HCT116 (cell line): ENCODE measurements at regions not wholly inside any gene's neighbourhood (a gene's known extent, or its start where the extent isn't known, plus 50 kb on each side); places are given as distances from the start of the nearest gene placed in this dataset.

Experiments used
- ATF3 ChIP-seq: IDR thresholded peaks from 2 replicates; pipeline ENCODE4 v1.6.1; 2012
- CTCF ChIP-seq, 3 experiments: fragments of 200-600 bp in 1 of 3; sonication (generic) in 1 of 3; IDR thresholded peaks in 2 of 3; conservative IDR thresholded peaks in 1 of 3; 2 replicates each; pipeline ENCODE4 v1.5.1; 2012 to 2017; ENCODE audit warnings: low read depth in 2 of 3, low read length in 2 of 3, antibody characterized with exemption in 1 of 3, borderline replicate concordance in 1 of 3, control low read depth in 1 of 3, mild to moderate bottlenecking in 1 of 3, mixed read lengths in 1 of 3, mixed run types in 1 of 3, moderate library complexity in 1 of 3; ENCODE audit not compliant: insufficient read depth in 1 of 3
- EGR1 ChIP-seq: IDR thresholded peaks from 2 replicates; pipeline ENCODE4 v1.6.1; 2012; ENCODE audit warnings: low read depth
- ELF1 ChIP-seq: IDR thresholded peaks from 2 replicates; pipeline ENCODE4 v1.6.1; 2012; ENCODE audit warnings: low read depth, borderline replicate concordance
- EZH2 ChIP-seq: fragments of 200-600 bp; sonication (generic); IDR thresholded peaks from 2 replicates; pipeline ENCODE4 v1.6.1; 2017; ENCODE audit warnings: antibody characterized with exemption, mixed run types
- EZH2phosphoT487 ChIP-seq: fragments of 200-600 bp; IDR thresholded peaks from 2 replicates; pipeline ENCODE4 v1.6.1; 2018; ENCODE audit warnings: antibody characterized with exemption, borderline replicate concordance
- JUND ChIP-seq: IDR thresholded peaks from 2 replicates; pipeline ENCODE4 v1.6.1; 2012
- POLR2A ChIP-seq: IDR thresholded peaks from 2 replicates; pipeline ENCODE4 v1.7.0; 2011; ENCODE audit warnings: borderline replicate concordance; ENCODE audit not compliant: insufficient read depth, insufficient read length; ENCODE audit errors: extremely low read depth
- POLR2AphosphoS5 ChIP-seq: IDR thresholded peaks from 2 replicates; pipeline ENCODE4 v1.6.1; 2011; ENCODE audit warnings: mild to moderate bottlenecking, low read depth, low read length, moderate library complexity
- RAD21 ChIP-seq: IDR thresholded peaks from 2 replicates; pipeline ENCODE4 v1.6.1; 2012; ENCODE audit warnings: low read depth, mild to moderate bottlenecking
- ZFX ChIP-seq: fragments of 450-650 bp; IDR thresholded peaks from 2 replicates; pipeline ENCODE4 v1.6.1; 2017
- ZNF274 ChIP-seq: fragments of 200-500 bp; sonication (Bioruptor generic); IDR thresholded peaks from 2 replicates; pipeline ENCODE4 v1.6.1; 2014; ENCODE audit warnings: mild to moderate bottlenecking, low read depth, low read length, inconsistent platforms

GRCh38 chr7:52723606-52724005 is 311.8 kb upstream of the POM121L12 start:
- no peak for TF ChIP-seq EGR1
- no peak for TF ChIP-seq POLR2A
- no peak for TF ChIP-seq CTCF (IDR thresholded peaks at IDR 0.05 in 2 of 3, conservative IDR thresholded peaks at IDR 0.05 in 1 of 3; ENCODE audit: borderline replicate concordance in 1 of 3, insufficient read depth in 1 of 3, low read depth in 2 of 3, low read length in 2 of 3)
- no peak for TF ChIP-seq EZH2
- TF ChIP-seq ELF1: no peak
- TF ChIP-seq ATF3: no peak
- no peak for TF ChIP-seq ZNF274
- TF ChIP-seq EZH2phosphoT487: no peak
- TF ChIP-seq POLR2AphosphoS5: no peak
- no peak for TF ChIP-seq RAD21
- TF ChIP-seq JUND: no peak
- no peak for TF ChIP-seq ZFX
